ENCODE measurements at regions not wholly inside any gene's neighbourhood (a gene's known extent, or its start where the extent isn't known, plus 50 kb on each side); places are given as distances from the start of the nearest gene placed in this dataset.

DNA sequence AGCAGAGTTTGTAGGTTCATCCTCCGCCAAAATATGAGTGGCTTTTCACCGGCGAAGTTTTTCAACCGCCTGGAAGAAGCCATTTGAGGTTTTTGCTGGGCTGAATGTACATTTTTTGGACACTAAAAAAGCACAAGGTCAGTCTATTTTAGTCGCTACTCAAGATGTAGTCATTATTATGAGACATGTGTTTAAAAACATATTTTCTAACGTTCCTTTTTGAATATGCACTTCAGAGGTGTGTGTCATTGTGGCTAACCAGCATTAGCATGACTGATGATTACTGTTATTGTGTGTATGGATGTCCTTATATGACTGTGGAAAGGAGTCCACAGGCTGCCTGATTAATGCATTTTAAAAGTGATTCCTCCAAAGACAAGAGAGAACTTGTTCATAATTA, 605.4 kb downstream of the INHBA start:
- H3K9me2 ChIP-seq (replicated peaks; ENCODE audit: insufficient read depth), result no peaks in the 10 kb centered on the region

DNA sequence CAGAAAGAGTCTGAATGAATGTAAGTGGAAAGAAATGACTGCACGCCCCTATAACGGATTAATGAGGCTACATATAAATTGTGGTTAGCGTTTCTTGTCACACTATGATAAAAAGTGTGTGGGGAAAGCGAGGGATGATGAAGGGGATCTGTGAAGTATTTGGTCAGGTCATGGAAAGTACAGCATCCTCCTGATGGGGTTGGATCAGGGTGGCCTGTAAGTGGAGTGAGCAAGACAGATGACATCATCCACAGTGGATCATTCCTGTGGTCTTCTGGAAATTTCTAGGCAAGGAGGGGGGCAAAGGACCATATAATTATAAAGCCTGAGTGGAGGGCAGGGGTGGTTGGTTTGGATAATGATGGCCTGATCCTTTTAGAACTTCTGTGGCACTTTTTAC, 606.0 kb downstream of the INHBA start:
- H3K27me3 ChIP-seq, result no peaks in the 10 kb centered on the region
- DNase-seq (ENCODE audit: low spot score), result no peak
- no peak overlapping the region for H3K27ac ChIP-seq
- no peaks in the 10 kb centered on the region for H3K36me3 ChIP-seq (replicated peaks; ENCODE audit: insufficient read depth, low read depth)
- no peaks in the 10 kb centered on the region for H3K4me1 ChIP-seq (ENCODE audit: insufficient read depth)
- WGBS (ENCODE audit: low lambda C conversion rate, missing lambda C conversion rate), result 84% methylated on average over 4 of the region's 4 CpGs
- no peak overlapping the region for H3K4me2 ChIP-seq
- H4K20me1 ChIP-seq (ENCODE audit: insufficient read depth, poor library complexity, severe bottlenecking), result no peaks in the 10 kb centered on the region
- TF ChIP-seq, protein P1, sequence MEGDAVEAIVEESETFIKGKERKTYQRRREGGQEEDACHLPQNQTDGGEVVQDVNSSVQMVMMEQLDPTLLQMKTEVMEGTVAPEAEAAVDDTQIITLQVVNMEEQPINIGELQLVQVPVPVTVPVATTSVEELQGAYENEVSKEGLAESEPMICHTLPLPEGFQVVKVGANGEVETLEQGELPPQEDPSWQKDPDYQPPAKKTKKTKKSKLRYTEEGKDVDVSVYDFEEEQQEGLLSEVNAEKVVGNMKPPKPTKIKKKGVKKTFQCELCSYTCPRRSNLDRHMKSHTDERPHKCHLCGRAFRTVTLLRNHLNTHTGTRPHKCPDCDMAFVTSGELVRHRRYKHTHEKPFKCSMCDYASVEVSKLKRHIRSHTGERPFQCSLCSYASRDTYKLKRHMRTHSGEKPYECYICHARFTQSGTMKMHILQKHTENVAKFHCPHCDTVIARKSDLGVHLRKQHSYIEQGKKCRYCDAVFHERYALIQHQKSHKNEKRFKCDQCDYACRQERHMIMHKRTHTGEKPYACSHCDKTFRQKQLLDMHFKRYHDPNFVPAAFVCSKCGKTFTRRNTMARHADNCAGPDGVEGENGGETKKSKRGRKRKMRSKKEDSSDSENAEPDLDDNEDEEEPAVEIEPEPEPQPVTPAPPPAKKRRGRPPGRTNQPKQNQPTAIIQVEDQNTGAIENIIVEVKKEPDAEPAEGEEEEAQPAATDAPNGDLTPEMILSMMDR (IDR thresholded peaks at IDR 0.05; ENCODE audit: poor library complexity), result no peak
- TF ChIP-seq EZH2phosphoT487 (IDR thresholded peaks at IDR 0.05; ENCODE audit: low read depth, severe bottlenecking, unreplicated experiment) (no peak), EZH2 (IDR thresholded peaks at IDR 0.05; ENCODE audit: borderline replicate concordance) (no peak)
- H3K4me3 ChIP-seq, result no peak overlapping the region
- no peak overlapping the region for H2AFZ ChIP-seq
- H3K79me2 ChIP-seq, result no peaks in the 10 kb centered on the region
- no peaks in the 10 kb centered on the region for H3K9me3 ChIP-seq (ENCODE audit: low read depth)
- H3K9me2 ChIP-seq (replicated peaks; ENCODE audit: insufficient read depth), result no peaks in the 10 kb centered on the region

More for the DNA sequence above, 605.4 kb downstream of the INHBA start:
- Histone ChIP-seq H3K9me3 (ENCODE audit: low read depth) (no peaks in the 10 kb centered on the region), H2AFZ (no peak overlapping the region), H3K4me1 (ENCODE audit: insufficient read depth) (no peaks in the 10 kb centered on the region), H3K27me3 (no peaks in the 10 kb centered on the region), H3K4me2 (no peak overlapping the region), H3K4me3 (no peak overlapping the region), H3K79me2 (no peaks in the 10 kb centered on the region), H3K36me3 (replicated peaks; ENCODE audit: insufficient read depth, low read depth) (no peaks in the 10 kb centered on the region), H3K27ac (no peak overlapping the region), H4K20me1 (ENCODE audit: insufficient read depth, poor library complexity, severe bottlenecking) (no peaks in the 10 kb centered on the region)
- 94% methylated on average over 6 of the region's 6 CpGs for WGBS (ENCODE audit: low lambda C conversion rate, missing lambda C conversion rate)
- DNase-seq (ENCODE audit: low spot score), result no peak
- TF ChIP-seq EZH2 (IDR thresholded peaks at IDR 0.05; ENCODE audit: borderline replicate concordance) (no peak), EZH2phosphoT487 (IDR thresholded peaks at IDR 0.05; ENCODE audit: low read depth, severe bottlenecking, unreplicated experiment) (no peak)
- TF ChIP-seq, protein P1 (IDR thresholded peaks at IDR 0.05; ENCODE audit: poor library complexity), result no peak

DNA sequence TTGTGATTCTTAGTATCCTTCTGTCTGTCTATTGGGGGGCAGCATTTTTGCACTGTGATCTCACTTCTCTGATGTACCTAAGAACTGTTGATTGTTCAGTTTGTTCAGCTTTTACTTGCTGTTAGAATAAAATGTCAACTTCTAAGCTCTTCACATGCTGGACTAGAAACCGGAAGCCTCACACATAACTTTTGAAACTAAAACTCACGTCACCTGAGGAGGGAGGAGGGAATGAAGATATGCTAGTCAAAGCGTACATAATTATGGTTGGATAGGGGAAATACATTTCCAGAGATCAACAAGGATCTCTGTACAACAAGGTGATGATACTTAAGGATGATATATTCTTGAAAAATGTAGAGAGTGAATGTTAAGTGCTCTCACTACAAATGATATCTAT, 609.7 kb downstream of the INHBA start:
- WGBS (ENCODE audit: low lambda C conversion rate, missing lambda C conversion rate), result 84% methylated on average over 3 of the region's 3 CpGs
- DNase-seq (ENCODE audit: low spot score), result no peak
- no peaks in the 10 kb centered on the region for H3K9me2 ChIP-seq (replicated peaks; ENCODE audit: insufficient read depth)
- TF ChIP-seq, protein P1 (IDR thresholded peaks at IDR 0.05; ENCODE audit: poor library complexity), result no peak
- TF ChIP-seq EZH2phosphoT487 (IDR thresholded peaks at IDR 0.05; ENCODE audit: low read depth, severe bottlenecking, unreplicated experiment) (no peak), EZH2 (IDR thresholded peaks at IDR 0.05; ENCODE audit: borderline replicate concordance) (no peak)
- no peaks in the 10 kb centered on the region for H3K4me1 ChIP-seq (ENCODE audit: insufficient read depth)
- H3K79me2 ChIP-seq, result no peaks in the 10 kb centered on the region
- no peaks in the 10 kb centered on the region for H4K20me1 ChIP-seq (ENCODE audit: insufficient read depth, poor library complexity, severe bottlenecking)
- H3K4me3 ChIP-seq, result no peak overlapping the region
- H2AFZ ChIP-seq, result no peak overlapping the region
- no peaks in the 10 kb centered on the region for H3K27me3 ChIP-seq
- no peak overlapping the region for H3K4me2 ChIP-seq
- H3K9me3 ChIP-seq (ENCODE audit: low read depth), result no peaks in the 10 kb centered on the region
- H3K27ac ChIP-seq, result peak overlapping the region; percentile 56
- no peaks in the 10 kb centered on the region for H3K36me3 ChIP-seq (replicated peaks; ENCODE audit: insufficient read depth, low read depth)

DNA sequence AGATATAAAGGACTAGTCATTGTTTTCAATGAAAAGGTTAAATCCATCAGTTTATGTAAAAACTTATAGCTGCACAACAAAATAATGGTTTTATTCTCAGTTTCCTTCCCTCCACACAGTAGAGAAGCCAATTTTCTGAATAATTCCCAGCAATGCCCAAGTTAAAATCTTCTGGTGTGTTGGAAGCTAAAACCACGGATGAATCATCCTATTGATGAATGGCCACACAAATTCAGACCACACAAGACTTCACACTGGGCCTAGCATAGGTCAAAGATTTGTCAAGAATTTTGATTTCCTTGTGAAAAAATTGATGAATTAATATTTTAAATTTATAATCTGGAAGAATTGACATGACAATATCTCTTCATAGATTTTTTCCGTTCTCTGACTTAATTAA, 617.6 kb downstream of the INHBA start:
- TF ChIP-seq, protein P1 (IDR thresholded peaks at IDR 0.05; ENCODE audit: poor library complexity), result no peak
- TF ChIP-seq EZH2 (IDR thresholded peaks at IDR 0.05; ENCODE audit: borderline replicate concordance), result no peak
- no peak for TF ChIP-seq EZH2phosphoT487 (IDR thresholded peaks at IDR 0.05; ENCODE audit: low read depth, severe bottlenecking, unreplicated experiment)
- 89% methylated on average over 2 of the region's 2 CpGs for WGBS (ENCODE audit: low lambda C conversion rate, missing lambda C conversion rate)

More for the DNA sequence above, 617.6 kb downstream of the INHBA start:
- H4K20me1 ChIP-seq (ENCODE audit: insufficient read depth, poor library complexity, severe bottlenecking), result no peaks in the 10 kb centered on the region
- no peaks in the 10 kb centered on the region for H3K79me2 ChIP-seq
- no peaks in the 10 kb centered on the region for H3K4me1 ChIP-seq (ENCODE audit: insufficient read depth)
- no peaks in the 10 kb centered on the region for H3K9me2 ChIP-seq (replicated peaks; ENCODE audit: insufficient read depth)
- no peak overlapping the region for H3K4me3 ChIP-seq
- H3K27me3 ChIP-seq, result no peaks in the 10 kb centered on the region
- no peaks in the 10 kb centered on the region for H3K9me3 ChIP-seq (ENCODE audit: low read depth)
- DNase-seq (ENCODE audit: low spot score), result no peak
- H3K27ac ChIP-seq, result no peak overlapping the region
- no peaks in the 10 kb centered on the region for H3K36me3 ChIP-seq (replicated peaks; ENCODE audit: insufficient read depth, low read depth)
- no peak overlapping the region for H3K4me2 ChIP-seq
- no peak overlapping the region for H2AFZ ChIP-seq
